Fibroblast of lung (primary cell): ENCODE measurements at regions not wholly inside any gene's neighbourhood (a gene's known extent, or its start where the extent isn't known, plus 50 kb on each side); places are given as distances from the start of the nearest gene placed in this dataset.
"Not testable (repeated sequence)": the region's sequence is repeated elsewhere in the genome, so short reads cannot be mapped to it uniquely, and the experiment has no call there.

ENCODE experiments used
- DNase-seq, 2 donors: peaks; one replicate each; pipeline versions ENCODE4 v3.0.0 to v3.0.0-alpha.2; 2010; ENCODE audit warnings: low read depth in 2 of 2
- H2AFZ ChIP-seq: 2 replicates; pipeline ENCODE4 v1.5.1; 2012; ENCODE audit warnings: low read length, control low read depth, inconsistent platforms
- H3K27ac ChIP-seq: 2 replicates; pipeline ENCODE4 v1.5.1; 2011; ENCODE audit warnings: low read length, control low read depth; ENCODE audit not compliant: insufficient read depth
- H3K27me3 ChIP-seq: 2 replicates; pipeline ENCODE4 v1.5.1; 2011; ENCODE audit warnings: mild to moderate bottlenecking, low read length; ENCODE audit not compliant: control insufficient read depth, insufficient read depth
- H3K36me3 ChIP-seq: 2 replicates; pipeline ENCODE4 v1.5.1; 2011; ENCODE audit warnings: low read length; ENCODE audit not compliant: control insufficient read depth, insufficient read depth
- H3K4me1 ChIP-seq: 2 replicates; pipeline ENCODE4 v1.5.1; 2011; ENCODE audit warnings: low read length; ENCODE audit not compliant: control insufficient read depth, insufficient read depth; ENCODE audit errors: extremely low read depth
- H3K4me2 ChIP-seq: 2 replicates; pipeline ENCODE4 v1.5.1; 2011; ENCODE audit warnings: low read length, control low read depth; ENCODE audit not compliant: insufficient read depth; ENCODE audit errors: extremely low read depth
- H3K4me3 ChIP-seq, 4 experiments: fragments of 200-600 bp in 1 of 4; sonication (generic) in 1 of 4; replicated peaks in 1 of 4; 2 replicates each; pipeline ENCODE4 v1.5.1; 2011 to 2016; ENCODE audit warnings: low read length in 4 of 4, low read depth in 3 of 4, mild to moderate bottlenecking in 3 of 4, control low read depth in 2 of 4, inconsistent platforms in 1 of 4, mixed read lengths in 1 of 4; ENCODE audit not compliant: insufficient read depth in 1 of 4; ENCODE audit errors: control extremely low read depth in 1 of 4
- H3K79me2 ChIP-seq: 2 replicates; pipeline ENCODE4 v1.5.1; 2012; ENCODE audit warnings: mild to moderate bottlenecking, low read length, inconsistent platforms; ENCODE audit not compliant: control insufficient read depth, insufficient read depth
- H3K9ac ChIP-seq: 2 replicates; pipeline ENCODE4 v1.5.1; 2011; ENCODE audit warnings: mild to moderate bottlenecking, low read length, control low read depth; ENCODE audit not compliant: insufficient read depth
- H3K9me3 ChIP-seq: 2 replicates; pipeline ENCODE4 v1.5.1; 2012; ENCODE audit warnings: low read depth, low read length; ENCODE audit not compliant: control insufficient read depth, insufficient read depth
- H4K20me1 ChIP-seq: 2 replicates; pipeline ENCODE4 v1.5.1; 2011; ENCODE audit warnings: low read length; ENCODE audit not compliant: control insufficient read depth, insufficient read depth; ENCODE audit errors: extremely low read depth
- CTCF ChIP-seq, 2 donors: IDR thresholded peaks in 1 of 2; conservative IDR thresholded peaks in 1 of 2; 1 replicate in 1 of 2; 2 replicates in 1 of 2; pipeline ENCODE4 v1.5.1; 2011 to 2012; ENCODE audit warnings: low read length in 2 of 2, control low read depth in 1 of 2, inconsistent platforms in 1 of 2, low read depth in 1 of 2, mild to moderate bottlenecking in 1 of 2
- EZH2 ChIP-seq: IDR thresholded peaks from 2 replicates; pipeline ENCODE4 v1.5.1; 2012; ENCODE audit warnings: low read length, control low read depth, mild to moderate bottlenecking; ENCODE audit errors: missing control alignments

- TF ChIP-seq EZH2, result no peak
- no peak for TF ChIP-seq CTCF (conservative IDR thresholded peaks at IDR 0.05 in 1 of 2, IDR thresholded peaks at IDR 0.05 in 1 of 2; ENCODE audit: low read depth in 1 of 2, low read length in 2 of 2)
- DNase-seq, result no peak
- no peaks in the 10 kb centered on the region for H3K79me2 ChIP-seq
- no peaks in the 10 kb centered on the region for H3K27me3 ChIP-seq
- H3K36me3 ChIP-seq, result no peaks in the 10 kb centered on the region
- H3K4me3 ChIP-seq, result no peak overlapping the region
- no peak overlapping the region for H3K4me2 ChIP-seq
- H3K9me3 ChIP-seq, result no peaks in the 10 kb centered on the region
- H4K20me1 ChIP-seq, result no peaks in the 10 kb centered on the region
- H2AFZ ChIP-seq, result no peak overlapping the region
- H3K9ac ChIP-seq, result no peak overlapping the region
- H3K27ac ChIP-seq, result no peak overlapping the region
- no peaks in the 10 kb centered on the region for H3K4me1 ChIP-seq
Observed at GRCh38 chr4:62434921-62435320, 1234.8 kb downstream of the ADGRL3 start.

GRCh38 chr4:62431513-62432231 is 1231.5 kb downstream of the ADGRL3 start:
- not testable (repeated sequence) for H4K20me1 ChIP-seq, H3K27me3 ChIP-seq, DNase-seq, H3K9me3 ChIP-seq, H3K4me1 ChIP-seq, H3K79me2 ChIP-seq, H3K9ac ChIP-seq, H3K4me3 ChIP-seq, H3K27ac ChIP-seq, H3K36me3 ChIP-seq, H3K4me2 ChIP-seq, H2AFZ ChIP-seq

- H3K79me2 ChIP-seq, result no peaks in the 10 kb centered on the region
- H3K4me2 ChIP-seq, result no peak overlapping the region
- H3K27ac ChIP-seq, result no peak overlapping the region
- no peaks in the 10 kb centered on the region for H3K27me3 ChIP-seq
- H3K36me3 ChIP-seq, result no peaks in the 10 kb centered on the region
- no peak for DNase-seq
- no peak overlapping the region for H3K9ac ChIP-seq
- H3K9me3 ChIP-seq, result no peaks in the 10 kb centered on the region
- H3K4me1 ChIP-seq, result no peaks in the 10 kb centered on the region
- TF ChIP-seq CTCF (conservative IDR thresholded peaks at IDR 0.05 in 1 of 2, IDR thresholded peaks at IDR 0.05 in 1 of 2; ENCODE audit: low read depth in 1 of 2, low read length in 2 of 2) (no peak), EZH2 (no peak)
- H2AFZ ChIP-seq, result no peak overlapping the region
- H3K4me3 ChIP-seq, result no peak overlapping the region
- H4K20me1 ChIP-seq, result no peaks in the 10 kb centered on the region
Observed at GRCh38 chr4:62429297-62429696, 1229.2 kb downstream of the ADGRL3 start.
